ENCODE measurements at regions not wholly inside any gene's neighbourhood (a gene's known extent, or its start where the extent isn't known, plus 50 kb on each side); places are given as distances from the start of the nearest gene placed in this dataset.

- DNase-seq, result no peak
Measured at GRCh38 chr5:122719991-122720746, 54.7 kb upstream of the SNX2 start.

DNA sequence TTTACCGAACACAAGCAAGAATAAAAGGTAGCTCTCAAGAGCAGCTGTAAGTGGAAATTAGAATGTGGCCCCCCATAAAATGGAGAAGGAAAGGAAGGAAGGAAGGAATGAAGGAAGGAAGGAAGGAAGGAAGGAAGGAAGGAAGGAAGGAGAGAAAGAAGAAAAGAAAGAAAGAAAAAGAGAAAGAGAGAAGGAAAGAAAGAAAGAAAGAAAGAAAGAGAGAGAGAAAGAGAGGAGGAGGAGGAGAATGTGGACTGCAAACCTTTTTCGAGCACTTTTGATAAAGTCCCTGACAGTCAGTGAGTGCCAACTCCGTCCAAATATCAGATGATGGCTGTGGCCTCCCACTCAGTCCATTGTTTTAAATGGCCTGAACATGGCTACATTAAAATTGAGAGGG, 53.8 kb upstream of the SNX2 start:
- no peak for DNase-seq

DNA sequence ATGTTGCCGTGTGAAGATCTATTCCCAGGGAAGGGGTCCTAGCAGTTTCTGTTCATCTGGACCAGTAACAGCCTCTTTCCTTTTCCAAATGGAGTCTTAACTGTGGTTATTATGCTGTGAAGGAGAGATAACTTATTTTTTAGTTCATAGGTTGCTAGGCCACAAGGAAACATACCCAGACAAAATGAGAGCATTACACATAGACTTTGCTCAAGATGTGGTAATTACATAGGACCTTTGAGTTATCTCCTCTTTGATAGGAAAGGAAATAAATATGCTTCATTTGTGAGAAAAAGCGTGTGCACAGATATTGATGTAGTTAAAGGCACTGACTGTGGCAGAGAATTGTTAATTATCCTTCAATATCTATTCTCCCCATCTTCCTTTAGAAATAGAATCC, 52.5 kb upstream of the SNX2 start:
- no peak for DNase-seq

GRCh38 chr5:122723606-122724352, 51.1 kb upstream of the SNX2 start:
- no peak for DNase-seq
